GM19397 (cell line): ENCODE measurements at regions not wholly inside any gene's neighbourhood (a gene's known extent, or its start where the extent isn't known, plus 50 kb on each side); places are given as distances from the start of the nearest gene placed in this dataset.
"Not testable (repeated sequence)": the region's sequence is repeated elsewhere in the genome, so short reads cannot be mapped to it uniquely, and the experiment has no call there.

Source experiments
- ATAC-seq: cut with Tn5 transposase; IDR thresholded peaks from one replicate; pipeline ENCODE4 v1.9.1; 2021; ENCODE audit warnings: mild to moderate bottlenecking, moderate library complexity; ENCODE audit not compliant: unreplicated experiment

GRCh38 chr3:153889905-153890334, 231.3 kb upstream of the ARHGEF26 start:
- peak; percentile 70 for ATAC-seq

- no peak for ATAC-seq
Measured at GRCh38 chr3:153892126-153892525, 229.1 kb upstream of the ARHGEF26 start.

GRCh38 chr3:153894857-153895256, 226.3 kb upstream of the ARHGEF26 start:
- no peak for ATAC-seq

- ATAC-seq: no peak
Measured at GRCh38 chr3:153896197-153896596, 225.0 kb upstream of the ARHGEF26 start.

GRCh38 chr3:153897025-153897723, 224.0 kb upstream of the ARHGEF26 start:
- peak; percentile 81 for ATAC-seq

- peak; percentile 73 for ATAC-seq
Measured at GRCh38 chr3:153897842-153898241, 223.3 kb upstream of the ARHGEF26 start.

- ATAC-seq: no peak
Measured at GRCh38 chr3:153901152-153901551, 220.0 kb upstream of the ARHGEF26 start.

- ATAC-seq: no peak
Measured at GRCh38 chr3:153901991-153902390, 219.2 kb upstream of the ARHGEF26 start.

GRCh38 chr3:153903430-153903829, 217.8 kb upstream of the ARHGEF26 start:
- ATAC-seq: peak; percentile 75

GRCh38 chr3:153906366-153906765, 214.8 kb upstream of the ARHGEF26 start:
- ATAC-seq: no peak

GRCh38 chr3:153910387-153910786, 210.8 kb upstream of the ARHGEF26 start:
- ATAC-seq: peak; percentile 49

- ATAC-seq: no peak
Measured at GRCh38 chr3:153911116-153911515, 210.1 kb upstream of the ARHGEF26 start.

- no peak for ATAC-seq
Measured at GRCh38 chr3:153919773-153920172, 201.4 kb upstream of the ARHGEF26 start.

GRCh38 chr3:153921826-153922225, 199.4 kb upstream of the ARHGEF26 start:
- no peak for ATAC-seq

GRCh38 chr3:153925841-153926514, 195.2 kb upstream of the ARHGEF26 start:
- no peak for ATAC-seq

GRCh38 chr3:153927107-153927506, 194.1 kb upstream of the ARHGEF26 start:
- ATAC-seq: peak; percentile 71

GRCh38 chr3:153928851-153929250, 192.3 kb upstream of the ARHGEF26 start:
- no peak for ATAC-seq

- ATAC-seq: not testable (repeated sequence)
Measured at GRCh38 chr3:153933481-153933880, 187.7 kb upstream of the ARHGEF26 start.

- no peak for ATAC-seq
Measured at GRCh38 chr3:153944084-153944483, 177.1 kb upstream of the ARHGEF26 start.

- no peak for ATAC-seq
Measured at GRCh38 chr3:153951276-153951675, 169.9 kb upstream of the ARHGEF26 start.

GRCh38 chr3:153952091-153952490, 169.1 kb upstream of the ARHGEF26 start:
- no peak for ATAC-seq

GRCh38 chr3:153956613-153957012, 164.6 kb upstream of the ARHGEF26 start:
- ATAC-seq: no peak
